DND-41 (cell line): ENCODE measurements at regions not wholly inside any gene's neighbourhood (a gene's known extent, or its start where the extent isn't known, plus 50 kb on each side); places are given as distances from the start of the nearest gene placed in this dataset.

Experiments used
- ATAC-seq: fragments of 200-7000 bp; cut with Tn5 transposase; 3 replicates; pipeline ENCODE4 v1.9.1; 2021; ENCODE audit warnings: low read depth; ENCODE audit not compliant: insufficient read depth
- DNase-seq: peaks from one replicate; pipeline ENCODE4 v3.0.0-alpha.2; 2020
- H2AFZ ChIP-seq: 2 replicates; pipeline ENCODE4 v1.6.0; 2012; ENCODE audit warnings: low read depth, low read length
- H3K27ac ChIP-seq: 2 replicates; pipeline ENCODE4 v1.5.1; 2012; ENCODE audit warnings: low read length, inconsistent platforms
- H3K27me3 ChIP-seq: fragments of 200-600 bp; sonication (generic); 2 replicates; pipeline ENCODE4 v1.6.0; 2012; ENCODE audit warnings: low read length, mild to moderate bottlenecking, inconsistent platforms; ENCODE audit not compliant: insufficient read depth, poor library complexity
- H3K36me3 ChIP-seq: 2 replicates; pipeline ENCODE4 v1.5.1; 2012; ENCODE audit warnings: low read length, inconsistent platforms; ENCODE audit not compliant: insufficient read depth
- H3K4me1 ChIP-seq: 2 replicates; pipeline ENCODE4 v1.5.1; 2012; ENCODE audit warnings: mild to moderate bottlenecking, low read length; ENCODE audit not compliant: insufficient read depth
- H3K4me2 ChIP-seq: 2 replicates; pipeline ENCODE4 v1.6.0; 2012; ENCODE audit warnings: mild to moderate bottlenecking, moderate library complexity, low read length, inconsistent platforms; ENCODE audit not compliant: insufficient read depth
- H3K4me3 ChIP-seq, 2 experiments: fragments of 200-600 bp in 1 of 2; shearing (Covaris generic) in 1 of 2; 2 replicates each; pipeline ENCODE4 v1.5.1; 2012 to 2016; ENCODE audit warnings: inconsistent platforms in 2 of 2, low read length in 2 of 2, mild to moderate bottlenecking in 2 of 2, low read depth in 1 of 2, moderate library complexity in 1 of 2
- H3K79me2 ChIP-seq: 2 replicates; pipeline ENCODE4 v1.6.0; 2012; ENCODE audit warnings: low read length, inconsistent platforms; ENCODE audit not compliant: insufficient read depth
- H3K9ac ChIP-seq: 2 replicates; pipeline ENCODE4 v1.6.0; 2012; ENCODE audit warnings: low read depth, mild to moderate bottlenecking, inconsistent platforms, low read length, moderate library complexity
- H3K9me3 ChIP-seq: 2 replicates; pipeline ENCODE4 v1.5.1; 2012; ENCODE audit warnings: low read length, moderate library complexity, mild to moderate bottlenecking, inconsistent platforms; ENCODE audit not compliant: insufficient read depth, severe bottlenecking
- H4K20me1 ChIP-seq: 2 replicates; pipeline ENCODE4 v1.6.0; 2012; ENCODE audit warnings: low read length; ENCODE audit not compliant: insufficient read depth
- CTCF ChIP-seq: IDR thresholded peaks from 2 replicates; pipeline ENCODE4 v1.5.1; 2012; ENCODE audit warnings: borderline replicate concordance, low read length, moderate library complexity, mild to moderate bottlenecking; ENCODE audit not compliant: poor library complexity, severe bottlenecking; ENCODE audit errors: extremely low read depth
- EZH2 ChIP-seq: IDR thresholded peaks from 3 replicates; pipeline ENCODE4 v1.6.1; 2012; ENCODE audit warnings: borderline replicate concordance, low read depth, mild to moderate bottlenecking, moderate library complexity, low read length, inconsistent platforms; ENCODE audit not compliant: severe bottlenecking

DNA sequence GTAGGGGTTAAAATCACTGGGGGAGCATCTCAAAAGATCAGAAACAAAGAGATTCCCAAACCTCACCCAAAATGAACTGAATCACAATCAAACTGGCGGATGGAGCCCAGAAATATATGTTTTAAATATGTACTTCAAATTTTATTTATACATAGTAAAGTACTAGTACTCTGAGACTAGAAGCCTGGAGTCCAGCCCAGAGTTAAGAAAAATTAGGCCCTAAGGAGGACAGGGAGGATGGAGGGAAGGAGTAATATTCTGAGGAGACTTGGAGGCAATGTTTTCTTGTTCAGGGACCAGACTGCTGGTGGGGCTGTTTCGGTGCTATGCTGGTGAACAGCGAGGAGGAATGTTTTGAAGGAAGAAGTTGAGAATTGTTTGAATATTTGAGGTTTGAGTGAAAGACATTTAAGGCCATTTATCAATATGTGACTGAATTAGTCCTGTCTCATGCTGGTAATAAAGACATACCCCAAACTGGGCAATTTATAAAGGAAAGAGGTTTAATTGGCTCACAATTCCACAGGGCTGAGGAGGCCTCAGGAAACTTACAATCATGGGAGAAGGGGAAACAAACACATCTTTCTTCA is 552.4 kb upstream of the DAB2 start:
- Histone ChIP-seq H3K79me2 (no peaks in the 10 kb centered on the region), H3K4me1 (no peaks in the 10 kb centered on the region), H4K20me1 (no peaks in the 10 kb centered on the region), H3K36me3 (no peaks in the 10 kb centered on the region), H3K27me3 (no peaks in the 10 kb centered on the region), H3K9me3 (peaks cover 2% of the 10 kb centered on the region), H3K9ac (no peak overlapping the region), H3K4me3 (no peak overlapping the region), H3K27ac (no peak overlapping the region), H3K4me2 (no peak overlapping the region), H2AFZ (no peak overlapping the region)
- TF ChIP-seq EZH2 (no peak), CTCF (no peak)
- DNase-seq: no peak
- ATAC-seq: no peak

GRCh38 chr5:39970117-39970798 is 545.5 kb upstream of the DAB2 start:
- Histone ChIP-seq H3K9ac (no peak overlapping the region), H3K9me3 (no peaks in the 10 kb centered on the region), H3K4me1 (no peaks in the 10 kb centered on the region), H3K36me3 (no peaks in the 10 kb centered on the region), H3K4me2 (no peak overlapping the region), H3K27ac (no peak overlapping the region), H3K4me3 (no peak overlapping the region), H2AFZ (no peak overlapping the region), H4K20me1 (no peaks in the 10 kb centered on the region), H3K79me2 (no peaks in the 10 kb centered on the region), H3K27me3 (no peaks in the 10 kb centered on the region)
- ATAC-seq (no peak), DNase-seq (no peak)
- TF ChIP-seq EZH2 (no peak), CTCF (no peak)

GRCh38 chr5:39968381-39968780 is 543.6 kb upstream of the DAB2 start:
- H3K27ac ChIP-seq: no peak overlapping the region
- no peak overlapping the region for H3K4me2 ChIP-seq
- H3K9me3 ChIP-seq: no peaks in the 10 kb centered on the region
- H3K36me3 ChIP-seq: no peaks in the 10 kb centered on the region
- no peak overlapping the region for H2AFZ ChIP-seq
- H4K20me1 ChIP-seq: no peaks in the 10 kb centered on the region
- ATAC-seq (no peak), DNase-seq (no peak)
- H3K4me3 ChIP-seq: no peak overlapping the region
- H3K79me2 ChIP-seq: no peaks in the 10 kb centered on the region
- H3K9ac ChIP-seq: no peak overlapping the region
- no peaks in the 10 kb centered on the region for H3K27me3 ChIP-seq
- no peaks in the 10 kb centered on the region for H3K4me1 ChIP-seq
- no peak for TF ChIP-seq EZH2
- TF ChIP-seq CTCF: no peak
